AG04450 (cell line): ENCODE measurements at regions not wholly inside any gene's neighbourhood (a gene's known extent, or its start where the extent isn't known, plus 50 kb on each side); places are given as distances from the start of the nearest gene placed in this dataset.

Source experiments
- CTCF ChIA-PET: fragments of 300-600, 350-600 bp; formaldehyde crosslinking; extraction: SDS; loops from one replicate; lab custom pipeline; 2022; ENCODE audit warnings: antibody characterized with exemption, inconsistent platforms; lab: Charles Lee
- POLR2A ChIA-PET: fragments of 350-600 bp; formaldehyde crosslinking; extraction: SDS; loops from one replicate; lab custom pipeline; 2021; ENCODE audit warnings: antibody characterized with exemption, inconsistent platforms; lab: Yijun Ruan, JAX
- DNase-seq: peaks from one replicate; pipeline ENCODE4 v3.0.0-alpha.2; 2011; ENCODE audit warnings: low read depth, low spot score
- H3K27ac ChIP-seq: one replicate; pipeline ENCODE4 v1.5.1; 2012; ENCODE audit warnings: low read depth, low read length, control low read depth
- H3K27me3 ChIP-seq: one replicate; pipeline ENCODE4 v1.6.0; 2012; ENCODE audit warnings: low read length; ENCODE audit not compliant: control insufficient read depth, insufficient read depth
- H3K4me3 ChIP-seq: 2 replicates; pipeline ENCODE4 v1.5.1; 2011; ENCODE audit warnings: mild to moderate bottlenecking, low read depth, low read length, control low read depth
- H3K9me3 ChIP-seq: 2 replicates; pipeline ENCODE4 v1.5.1; 2012; ENCODE audit warnings: low read length; ENCODE audit not compliant: control insufficient read depth, insufficient read depth
- CTCF ChIP-seq: IDR thresholded peaks from 2 replicates; pipeline ENCODE4 v1.5.1; 2011; ENCODE audit warnings: low read depth, low read length, control low read depth, inconsistent platforms

GRCh38 chr10:33569702-33570101, 235.2 kb upstream of the NRP1 start:
- TF ChIP-seq CTCF: no peak
- DNase-seq: no peak
- CTCF ChIA-PET: no interaction called here
- no peak overlapping the region for H3K4me3 ChIP-seq
- POLR2A ChIA-PET: no interaction called here
- H3K27ac ChIP-seq: no peak overlapping the region
- H3K9me3 ChIP-seq: no peaks in the 10 kb centered on the region
- H3K27me3 ChIP-seq: no peaks in the 10 kb centered on the region

GRCh38 chr10:33566426-33566825, 232.0 kb upstream of the NRP1 start:
- CTCF ChIA-PET: no interaction called here
- POLR2A ChIA-PET: no interaction called here
- no peak overlapping the region for H3K4me3 ChIP-seq
- DNase-seq: no peak
- H3K27ac ChIP-seq: no peak overlapping the region
- no peak for TF ChIP-seq CTCF
- no peaks in the 10 kb centered on the region for H3K9me3 ChIP-seq
- no peaks in the 10 kb centered on the region for H3K27me3 ChIP-seq

- no peaks in the 10 kb centered on the region for H3K9me3 ChIP-seq
- H3K27ac ChIP-seq: no peak overlapping the region
- no peak overlapping the region for H3K4me3 ChIP-seq
- TF ChIP-seq CTCF: no peak
- no peak for DNase-seq
- no peaks in the 10 kb centered on the region for H3K27me3 ChIP-seq
- POLR2A ChIA-PET: no interaction called here
- CTCF ChIA-PET: no interaction called here
Measured at GRCh38 chr10:33566001-33566400, 231.5 kb upstream of the NRP1 start.

GRCh38 chr10:33565231-33565630, 230.8 kb upstream of the NRP1 start:
- ChIA-PET POLR2A (no interaction called here), CTCF (no interaction called here)
- H3K27me3 ChIP-seq: no peaks in the 10 kb centered on the region
- no peak overlapping the region for H3K27ac ChIP-seq
- no peak overlapping the region for H3K4me3 ChIP-seq
- DNase-seq: no peak
- TF ChIP-seq CTCF: no peak
- no peaks in the 10 kb centered on the region for H3K9me3 ChIP-seq

- Histone ChIP-seq H3K9me3 (no peaks in the 10 kb centered on the region), H3K4me3 (no peak overlapping the region), H3K27ac (no peak overlapping the region), H3K27me3 (peaks cover 12% of the 10 kb centered on the region)
- ChIA-PET CTCF (no interaction called here), POLR2A (no interaction called here)
- peak; percentile 16 for TF ChIP-seq CTCF
- DNase-seq: peak; percentile 48
Measured at GRCh38 chr10:33559105-33559504, 224.6 kb upstream of the NRP1 start.
